Glomerular visceral epithelial cell (primary cell): ENCODE measurements at regions not wholly inside any gene's neighbourhood (a gene's known extent, or its start where the extent isn't known, plus 50 kb on each side); places are given as distances from the start of the nearest gene placed in this dataset.
"Not testable (repeated sequence)": the region's sequence is repeated elsewhere in the genome, so short reads cannot be mapped to it uniquely, and the experiment has no call there.

Source experiments
- DNase-seq: peaks from one replicate; pipeline ENCODE4 v3.0.0-alpha.2; 2016; ENCODE audit errors: extremely low spot score

GRCh38 chr3:104362319-104362718 lies 1004.4 kb upstream of the ALCAM start:
- DNase-seq = no peak

- DNase-seq = no peak
These were observed 999.7 kb upstream of the ALCAM start for GRCh38 chr3:104367000-104367399.

GRCh38 chr3:104368760-104369159 lies 997.9 kb upstream of the ALCAM start:
- DNase-seq = no peak

GRCh38 chr3:104385421-104385820 lies 981.3 kb upstream of the ALCAM start:
- no peak for DNase-seq

- DNase-seq = peak; percentile 2
These were observed 978.1 kb upstream of the ALCAM start for GRCh38 chr3:104388619-104389018.

GRCh38 chr3:104392327-104392726 lies 974.4 kb upstream of the ALCAM start:
- no peak for DNase-seq

- DNase-seq = peak; percentile 1
These were observed 969.6 kb upstream of the ALCAM start for GRCh38 chr3:104396974-104397669.

- no peak for DNase-seq
These were observed 969.0 kb upstream of the ALCAM start for GRCh38 chr3:104397713-104398112.

GRCh38 chr3:104402902-104403301 lies 963.8 kb upstream of the ALCAM start:
- no peak for DNase-seq

- no peak for DNase-seq
These were observed 955.0 kb upstream of the ALCAM start for GRCh38 chr3:104411757-104412156.

GRCh38 chr3:104412608-104413580 lies 953.8 kb upstream of the ALCAM start:
- no peak for DNase-seq

GRCh38 chr3:104428337-104428925 lies 938.3 kb upstream of the ALCAM start:
- no peak for DNase-seq

- no peak for DNase-seq
These were observed 937.0 kb upstream of the ALCAM start for GRCh38 chr3:104429727-104430126.

GRCh38 chr3:104436506-104436905 lies 930.2 kb upstream of the ALCAM start:
- DNase-seq = no peak

GRCh38 chr3:104437131-104437750 lies 929.5 kb upstream of the ALCAM start:
- DNase-seq = peak; percentile 68

- DNase-seq = peak; percentile 21
These were observed 928.8 kb upstream of the ALCAM start for GRCh38 chr3:104437891-104438290.

GRCh38 chr3:104438706-104439105 lies 928.0 kb upstream of the ALCAM start:
- DNase-seq = no peak

GRCh38 chr3:104445252-104445919 lies 921.3 kb upstream of the ALCAM start:
- not testable (repeated sequence) for DNase-seq

GRCh38 chr3:104447681-104448080 lies 919.0 kb upstream of the ALCAM start:
- DNase-seq = no peak

GRCh38 chr3:104452697-104453096 lies 914.0 kb upstream of the ALCAM start:
- DNase-seq = no peak

GRCh38 chr3:104458657-104459056 lies 908.1 kb upstream of the ALCAM start:
- DNase-seq = no peak
